Pancreas (tissue), 10 donors: ENCODE measurements at regions not wholly inside any gene's neighbourhood (a gene's known extent, or its start where the extent isn't known, plus 50 kb on each side); places are given as distances from the start of the nearest gene placed in this dataset.

ENCODE experiments used
- ATAC-seq, 4 donors: fragments of 200-7000 bp; cut with Tn5 transposase; one replicate each; pipeline versions ENCODE4 v1.8.0 to v1.9.1; 2020; ENCODE audit warnings: mild to moderate bottlenecking in 4 of 4, moderate library complexity in 4 of 4
- DNase-seq, 6 donors: peaks; one replicate each; pipeline ENCODE4 v3.0.0-alpha.2; 2020
- FAIRE-seq: peaks from 2 replicates; lab custom pipeline; 2012; peaks lifted over from hg19 to GRCh38; lab: Jason Lieb, UNC
- H3K27ac ChIP-seq, 4 donors: fragments of 200-600 bp; sonication (generic); 1 replicate in 3 of 4; 2 replicates in 1 of 4; pipeline versions ENCODE4 v1.5.0 to v1.8.0; 2020
- H3K27me3 ChIP-seq, 4 donors: fragments of 200-600 bp; one replicate each; pipeline ENCODE4 v1.8.0; 2021
- H3K36me3 ChIP-seq, 3 donors: fragments of 200-600 bp; sonication (generic) in 1 of 3; one replicate each; pipeline versions ENCODE4 v1.5.0 to v1.8.0; 2020 to 2021
- H3K4me1 ChIP-seq, 3 donors: fragments of 200-600 bp; one replicate each; pipeline ENCODE4 v1.8.0; 2021
- H3K4me3 ChIP-seq, 4 donors: fragments of 200-600 bp; sonication (generic) in 2 of 4; one replicate each; pipeline versions ENCODE4 v1.5.0 to v1.8.0; 2020 to 2021
- H3K9me3 ChIP-seq, 4 donors: fragments of 200-600 bp; one replicate each; pipeline ENCODE4 v1.8.0; 2021
- WGBS, 2 donors: extraction: QIAGEN DNeasy Blood & Tissue Kit; methylation state at CpG; one replicate each; pipeline ENCODE4 v1.1.7; 2013; 5-methylcytosine and 5-hydroxymethylcytosine counted together
- intact Hi-C, 3 donors: fragments of 100-400 bp; cut with DNase I; formaldehyde crosslinking; loops; one replicate each; pipeline versions ENCODE4 v1.11.1 to v1.14.2; 2022
- TF ChIP-seq, protein P1 (sequence below), 4 donors: fragments of 200-600 bp; sonication (generic) in 3 of 4; IDR thresholded peaks; one replicate each; pipeline versions ENCODE4 v1.5.0 to v1.8.0; 2021; ENCODE audit warnings: antibody characterized with exemption in 4 of 4
- donor health status: healthy with polysubstance abuse.
- donor health status: DM: no; HTN: no; CAD: no; lungs with moderate emphysema.
- donor health status: DM: no; HTN: no; CAD: no.
- donor health status: control.
- donor health status: control.
- donor health status: Bipolar disorder and iron deficiency.
- donor health status: DM: yes; HTN: yes; CAD: no.
- donor health status: DM: no; HTN: no; CAD: no.
- donor health status: DM: no; HTN: no; CAD: no.
- donor health status: DM: yes; HTN: yes; CAD: no.

GRCh38 chr1:96290801-96291200 is 430.8 kb upstream of the PTBP2 start:
- H3K4me3 ChIP-seq: no peak overlapping the region
- no peak for ATAC-seq
- no peak for DNase-seq
- H3K9me3 ChIP-seq: no peaks in the 10 kb centered on the region
- TF ChIP-seq, protein P1, sequence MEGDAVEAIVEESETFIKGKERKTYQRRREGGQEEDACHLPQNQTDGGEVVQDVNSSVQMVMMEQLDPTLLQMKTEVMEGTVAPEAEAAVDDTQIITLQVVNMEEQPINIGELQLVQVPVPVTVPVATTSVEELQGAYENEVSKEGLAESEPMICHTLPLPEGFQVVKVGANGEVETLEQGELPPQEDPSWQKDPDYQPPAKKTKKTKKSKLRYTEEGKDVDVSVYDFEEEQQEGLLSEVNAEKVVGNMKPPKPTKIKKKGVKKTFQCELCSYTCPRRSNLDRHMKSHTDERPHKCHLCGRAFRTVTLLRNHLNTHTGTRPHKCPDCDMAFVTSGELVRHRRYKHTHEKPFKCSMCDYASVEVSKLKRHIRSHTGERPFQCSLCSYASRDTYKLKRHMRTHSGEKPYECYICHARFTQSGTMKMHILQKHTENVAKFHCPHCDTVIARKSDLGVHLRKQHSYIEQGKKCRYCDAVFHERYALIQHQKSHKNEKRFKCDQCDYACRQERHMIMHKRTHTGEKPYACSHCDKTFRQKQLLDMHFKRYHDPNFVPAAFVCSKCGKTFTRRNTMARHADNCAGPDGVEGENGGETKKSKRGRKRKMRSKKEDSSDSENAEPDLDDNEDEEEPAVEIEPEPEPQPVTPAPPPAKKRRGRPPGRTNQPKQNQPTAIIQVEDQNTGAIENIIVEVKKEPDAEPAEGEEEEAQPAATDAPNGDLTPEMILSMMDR (IDR thresholded peaks at IDR 0.05): no peak
- no peaks in the 10 kb centered on the region for H3K4me1 ChIP-seq
- intact Hi-C loops: no loop called here
- no peak overlapping the region for H3K27ac ChIP-seq
- no peaks in the 10 kb centered on the region for H3K36me3 ChIP-seq
- H3K27me3 ChIP-seq: no peaks in the 10 kb centered on the region
- no peak for FAIRE-seq

DNA sequence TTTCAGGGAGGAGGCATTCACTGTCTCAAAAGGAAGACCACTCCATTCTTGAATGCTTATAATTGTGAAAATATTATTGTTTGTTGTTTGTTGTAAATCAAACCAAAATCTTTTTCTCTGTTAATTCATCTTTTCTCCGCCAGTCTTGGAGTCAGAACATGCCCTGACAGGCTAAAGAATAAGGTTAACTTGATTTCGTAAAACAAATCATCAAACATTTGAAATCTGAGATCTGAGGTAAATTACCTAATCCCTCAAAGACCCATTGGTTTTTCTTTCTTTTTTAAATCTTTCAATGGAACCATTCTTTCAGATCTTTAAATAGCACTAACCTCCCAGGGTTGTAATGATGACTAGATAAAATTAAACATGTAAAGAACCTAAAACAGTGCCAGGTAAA is 430.1 kb upstream of the PTBP2 start:
- FAIRE-seq: no peak

GRCh38 chr1:96292141-96292540 is 429.4 kb upstream of the PTBP2 start:
- intact Hi-C loops: no loop called here
- ATAC-seq: no peak
- Histone ChIP-seq H3K4me3 (no peak overlapping the region), H3K36me3 (no peaks in the 10 kb centered on the region), H3K27me3 (no peaks in the 10 kb centered on the region), H3K9me3 (no peaks in the 10 kb centered on the region), H3K4me1 (no peaks in the 10 kb centered on the region), H3K27ac (no peak overlapping the region)
- TF ChIP-seq, protein P1 (IDR thresholded peaks at IDR 0.05): no peak
- 48 to 65% methylated on average over 2 of the region's 2 CpGs for WGBS, 2 donors
- DNase-seq: no peak
- FAIRE-seq: no peak

More for the DNA sequence above, 430.1 kb upstream of the PTBP2 start:
- ATAC-seq: no peak
- Histone ChIP-seq H3K4me3 (no peak overlapping the region), H3K27ac (no peak overlapping the region), H3K4me1 (no peaks in the 10 kb centered on the region), H3K9me3 (no peaks in the 10 kb centered on the region), H3K27me3 (no peaks in the 10 kb centered on the region), H3K36me3 (no peaks in the 10 kb centered on the region)
- WGBS, 2 donors: 41 to 49% methylated on average over 2 of the region's 2 CpGs
- no peak for DNase-seq
- TF ChIP-seq, protein P1 (IDR thresholded peaks at IDR 0.05): no peak
- intact Hi-C loops: no loop called here

- intact Hi-C loops: no loop called here
- WGBS, 2 donors: 52 to 72% methylated on average over 2 of the region's 2 CpGs
- no peaks in the 10 kb centered on the region for H3K9me3 ChIP-seq
- ATAC-seq (no peak), FAIRE-seq (no peak), DNase-seq (no peak)
- H3K4me1 ChIP-seq: no peaks in the 10 kb centered on the region
- no peak overlapping the region for H3K27ac ChIP-seq
- no peaks in the 10 kb centered on the region for H3K36me3 ChIP-seq
- H3K4me3 ChIP-seq: no peak overlapping the region
- TF ChIP-seq, protein P1 (IDR thresholded peaks at IDR 0.05): no peak
- H3K27me3 ChIP-seq: no peaks in the 10 kb centered on the region
These were observed 424.6 kb upstream of the PTBP2 start for GRCh38 chr1:96296991-96297390.

DNA sequence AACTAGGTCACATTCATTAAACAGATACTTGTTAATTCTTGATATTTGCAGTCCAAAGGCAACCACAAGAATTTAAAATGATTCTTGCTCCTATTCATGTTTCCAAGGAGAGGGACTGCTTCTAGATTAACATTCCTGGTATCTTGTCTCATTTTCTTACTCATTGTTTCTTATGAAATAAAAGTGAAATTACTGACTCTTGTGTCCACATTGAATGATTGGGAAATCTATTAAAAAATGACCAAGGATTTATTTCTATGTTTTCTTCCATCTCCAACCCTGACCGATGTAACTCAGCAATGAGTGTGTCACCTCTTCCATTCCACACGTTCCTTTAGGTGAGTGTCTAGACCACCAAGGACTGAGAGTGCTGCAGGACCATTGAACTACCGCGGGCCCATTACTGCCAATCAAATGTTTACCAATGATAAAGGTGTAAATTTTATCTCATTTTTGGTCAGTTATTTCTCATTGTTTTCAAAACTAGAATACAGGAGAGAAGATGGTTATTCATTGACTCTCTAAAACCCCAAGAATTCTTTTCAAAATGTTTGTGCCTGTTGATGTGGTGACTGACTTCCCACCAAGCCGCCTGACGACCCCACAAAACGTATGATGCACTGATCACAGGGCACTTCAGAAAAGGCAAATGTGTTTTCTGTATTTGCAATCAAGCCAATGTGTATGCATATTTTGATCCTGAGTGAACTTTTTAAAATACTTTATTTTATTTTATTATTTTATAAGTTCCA is 414.6 kb upstream of the PTBP2 start:
- no peaks in the 10 kb centered on the region for H3K4me1 ChIP-seq

More for the DNA sequence above, 414.6 kb upstream of the PTBP2 start:
- H3K9me3 ChIP-seq: no peaks in the 10 kb centered on the region
- TF ChIP-seq, protein P1 (IDR thresholded peaks at IDR 0.05): no peak
- WGBS, 2 donors: 53 to 56% methylated on average over 7 of the region's 7 CpGs
- no peaks in the 10 kb centered on the region for H3K36me3 ChIP-seq
- DNase-seq (no peak), ATAC-seq (no peak), FAIRE-seq (no peak)
- no peaks in the 10 kb centered on the region for H3K27me3 ChIP-seq
- H3K4me3 ChIP-seq: no peak overlapping the region
- H3K27ac ChIP-seq: no peak overlapping the region
- intact Hi-C loops: no loop called here
